Astrocyte of the hippocampus (primary cell): ENCODE measurements at regions not wholly inside any gene's neighbourhood (a gene's known extent, or its start where the extent isn't known, plus 50 kb on each side); places are given as distances from the start of the nearest gene placed in this dataset.

ENCODE experiments used
- DNase-seq: peaks from one replicate; pipeline ENCODE4 v3.0.0; 2011; ENCODE audit warnings: low read depth, low spot score

DNA sequence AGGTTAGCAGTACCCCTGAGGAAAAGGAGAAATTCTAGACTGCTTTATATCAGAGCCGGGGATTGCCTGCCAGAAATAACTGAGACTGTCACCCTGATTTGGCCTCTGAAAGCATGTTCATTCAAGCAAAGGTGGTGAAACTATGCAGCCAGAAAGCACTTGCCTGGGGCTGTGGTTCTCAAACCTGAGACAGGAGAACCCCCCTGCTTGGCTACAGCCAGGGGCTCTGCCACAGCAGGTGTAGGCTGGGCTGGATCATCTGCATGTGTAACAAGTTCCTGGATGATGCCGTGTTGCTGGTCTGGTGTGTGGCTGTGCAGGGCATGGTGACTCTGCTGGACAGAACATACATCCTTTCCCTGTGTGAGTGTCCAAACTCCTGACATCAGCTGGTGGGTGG is 157.8 kb downstream of the NXNL2 start:
- no peak for DNase-seq

DNA sequence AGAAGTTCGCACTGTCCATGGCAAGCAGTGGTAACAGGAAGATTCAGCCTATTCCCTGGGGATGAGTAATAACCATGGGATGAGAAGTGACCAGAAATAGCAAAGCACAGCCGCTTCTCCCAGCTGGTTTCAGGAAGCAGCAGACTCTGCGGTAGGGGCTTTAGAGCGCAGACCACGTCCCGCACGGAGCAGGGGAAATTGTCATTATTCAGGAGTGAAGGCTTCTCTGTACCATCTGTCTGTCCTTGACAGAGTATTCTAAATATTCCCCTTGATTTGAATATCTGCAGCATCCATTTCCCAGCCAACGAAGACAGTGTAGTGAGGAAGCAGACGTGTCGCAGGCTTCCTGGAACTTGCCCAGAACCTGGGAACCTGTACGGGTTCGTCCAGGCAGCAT is 159.6 kb downstream of the NXNL2 start:
- peak; percentile 14 for DNase-seq

- DNase-seq = no peak
These were observed 161.5 kb downstream of the NXNL2 start for GRCh38 chr9:88696501-88696900.

GRCh38 chr9:88697764-88698432 is 162.9 kb downstream of the NXNL2 start:
- DNase-seq = no peak

DNA sequence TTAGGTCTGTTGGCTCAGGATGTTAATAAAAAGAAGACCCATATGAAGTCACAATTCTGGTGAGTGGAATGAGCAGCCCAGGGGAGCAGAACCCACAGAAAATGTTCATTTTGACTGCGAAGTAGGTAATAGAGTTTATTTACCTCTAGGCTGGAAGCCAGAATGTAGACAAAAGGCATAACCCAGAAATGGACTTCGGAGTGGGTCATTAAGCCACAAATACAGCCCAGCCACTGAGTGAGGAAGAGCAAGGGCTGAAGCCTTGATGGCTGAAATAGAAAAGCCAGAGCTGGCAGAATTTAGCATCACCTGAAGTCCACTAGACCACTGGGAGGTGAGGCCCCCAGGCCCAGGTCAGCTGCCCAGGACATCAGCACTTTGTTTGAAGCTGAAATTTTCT is 168.0 kb downstream of the NXNL2 start:
- DNase-seq = no peak

GRCh38 chr9:88706193-88707113 is 171.5 kb downstream of the NXNL2 start:
- peak; percentile 21 for DNase-seq

GRCh38 chr9:88710449-88710848 is 175.5 kb downstream of the NXNL2 start:
- DNase-seq = no peak

DNA sequence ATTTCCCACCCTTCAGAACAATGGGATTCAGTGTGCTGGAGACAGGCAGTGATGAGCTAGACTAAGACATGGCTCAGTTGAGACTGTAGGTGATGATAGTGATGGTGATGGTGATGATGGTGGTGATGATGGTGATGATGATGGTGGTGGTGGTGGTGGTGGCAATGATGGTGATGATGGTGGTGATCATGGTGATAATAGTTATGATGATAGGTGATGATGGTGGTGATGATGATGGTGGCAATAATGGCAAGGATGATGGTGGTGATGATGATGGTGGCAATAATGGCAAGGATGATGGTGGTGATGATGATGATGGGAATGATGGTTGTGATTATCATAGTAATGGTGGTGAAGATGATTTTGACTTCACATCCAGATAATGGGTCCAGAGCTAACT is 176.7 kb downstream of the NXNL2 start:
- no peak for DNase-seq

- DNase-seq = no peak
These were observed 177.5 kb downstream of the NXNL2 start for GRCh38 chr9:88712484-88712883.

- no peak for DNase-seq
These were observed 178.0 kb downstream of the NXNL2 start for GRCh38 chr9:88713010-88713409.

DNA sequence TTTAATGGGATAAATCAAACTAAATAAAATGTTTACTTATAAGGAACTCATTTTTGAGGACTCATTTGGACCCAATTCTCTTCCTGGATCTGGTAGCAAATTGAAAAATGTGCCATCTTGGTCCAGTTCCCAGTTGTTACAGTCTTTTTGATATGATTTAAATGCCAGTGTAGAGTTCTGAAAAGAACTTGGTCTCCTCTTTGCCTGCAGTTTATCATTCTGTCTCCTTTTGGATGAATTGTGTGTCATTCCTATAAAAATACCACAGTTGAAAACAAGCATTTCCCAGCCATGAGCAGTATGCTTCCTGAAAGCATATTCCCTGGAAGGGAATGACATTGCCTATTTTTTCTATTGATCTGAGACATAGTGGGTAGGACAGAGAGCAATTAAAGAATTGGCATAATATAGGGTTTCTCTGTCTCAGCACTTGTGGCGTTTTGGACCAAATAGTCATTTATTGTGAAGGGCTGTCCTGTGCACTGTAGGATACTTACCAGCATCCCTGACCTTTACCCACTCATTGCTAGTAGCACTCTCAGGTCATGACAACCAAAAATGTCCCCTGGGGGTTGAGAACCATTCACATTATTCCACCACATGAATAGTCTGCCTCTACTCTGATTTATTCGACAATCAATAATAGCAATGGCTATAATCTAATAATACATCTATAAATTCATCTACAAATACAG is 181.8 kb downstream of the NXNL2 start:
- DNase-seq = peak; percentile 4

- DNase-seq = no peak
These were observed 186.0 kb downstream of the NXNL2 start for GRCh38 chr9:88721025-88721424.

- no peak for DNase-seq
These were observed 186.7 kb downstream of the NXNL2 start for GRCh38 chr9:88721495-88722279.

GRCh38 chr9:88722753-88723152 is 187.8 kb downstream of the NXNL2 start:
- DNase-seq = peak; percentile 46

DNA sequence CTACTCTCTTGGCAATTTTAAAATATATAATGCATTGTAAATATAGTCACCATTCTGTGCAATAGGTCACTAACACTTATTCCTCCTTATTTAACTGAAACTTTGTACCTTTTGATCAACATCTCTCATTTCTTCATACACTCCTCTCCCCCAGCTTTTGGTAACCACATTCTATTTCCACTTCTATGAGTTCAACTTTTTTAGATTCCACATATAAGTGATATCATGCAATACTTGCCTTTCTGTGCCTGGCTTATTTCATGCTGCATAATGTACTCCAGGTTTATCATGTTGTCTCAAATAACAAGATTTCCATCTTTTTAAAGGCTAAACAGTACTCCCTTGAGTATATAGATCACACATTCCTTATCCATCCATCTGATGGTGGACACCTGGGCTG is 188.8 kb downstream of the NXNL2 start:
- no peak for DNase-seq

GRCh38 chr9:88724331-88724730 is 189.4 kb downstream of the NXNL2 start:
- DNase-seq = no peak

DNA sequence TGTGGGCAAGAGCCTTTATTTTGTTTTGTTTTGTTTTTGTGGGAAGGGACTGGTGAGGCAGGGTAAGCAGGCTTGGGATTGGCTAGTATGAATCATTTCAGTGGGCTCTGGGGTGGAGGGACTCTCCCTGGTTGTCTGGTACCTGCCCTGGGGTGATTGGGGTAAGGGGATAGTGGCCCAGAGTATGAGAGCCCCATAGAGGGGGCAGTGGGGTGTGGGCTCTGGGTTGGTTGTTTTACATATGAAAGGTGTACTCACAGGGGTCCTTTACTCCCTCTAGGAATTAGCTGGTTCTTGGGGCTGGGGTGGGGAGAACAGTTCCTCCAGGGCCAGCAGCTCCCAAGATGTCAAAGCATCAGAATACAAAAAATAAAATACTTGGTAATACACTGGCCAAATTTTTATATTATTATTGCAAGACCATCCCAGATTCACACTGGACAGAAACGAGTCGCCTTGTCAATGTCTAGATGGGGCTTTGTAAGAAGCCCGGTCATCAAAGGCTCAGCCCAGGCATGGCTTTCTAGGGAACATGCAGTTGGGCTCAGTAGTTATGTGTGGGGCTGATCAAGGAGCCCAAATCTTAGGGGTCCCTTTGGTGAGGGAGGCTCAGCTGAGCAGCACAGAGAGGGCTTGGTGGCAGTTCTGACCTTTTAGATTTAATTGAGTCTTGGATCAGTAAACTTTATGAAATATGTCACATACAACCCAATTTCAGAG is 190.5 kb downstream of the NXNL2 start:
- no peak for DNase-seq

DNA sequence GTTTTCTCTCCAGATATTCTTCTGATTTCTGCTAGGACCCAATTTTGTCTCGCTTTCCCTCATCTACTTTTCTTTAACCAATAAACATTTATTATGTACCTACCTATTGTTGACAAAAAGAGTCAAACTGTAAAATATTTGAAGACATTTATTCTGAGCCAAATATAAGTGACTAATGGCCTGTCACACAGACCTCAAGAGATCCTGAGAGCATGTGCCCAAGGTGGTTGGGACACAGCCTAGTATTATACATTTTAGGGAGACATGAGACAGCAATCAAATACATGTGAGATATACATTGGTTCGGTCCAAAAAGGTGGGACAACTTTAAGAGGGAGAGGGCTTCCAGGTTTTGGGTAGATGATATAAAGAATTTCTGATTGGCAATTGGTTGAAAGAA is 191.8 kb downstream of the NXNL2 start:
- no peak for DNase-seq

DNA sequence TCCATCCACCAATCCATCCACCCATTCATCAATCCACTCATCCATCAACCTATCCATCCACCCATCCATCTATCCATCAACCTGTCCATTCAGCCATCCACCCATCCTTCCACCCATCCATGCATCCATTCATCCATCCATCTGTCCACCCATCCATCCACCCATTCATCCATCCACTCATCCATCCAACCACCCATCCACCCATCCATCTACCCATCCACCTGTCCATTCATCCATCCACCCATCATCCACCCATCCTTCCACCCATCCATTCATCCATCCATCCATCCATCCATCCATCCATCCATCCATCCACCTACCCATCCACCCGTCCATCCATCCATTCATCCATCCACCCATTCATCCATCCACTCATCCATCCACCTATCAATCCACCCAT is 195.8 kb downstream of the NXNL2 start:
- no peak for DNase-seq

DNA sequence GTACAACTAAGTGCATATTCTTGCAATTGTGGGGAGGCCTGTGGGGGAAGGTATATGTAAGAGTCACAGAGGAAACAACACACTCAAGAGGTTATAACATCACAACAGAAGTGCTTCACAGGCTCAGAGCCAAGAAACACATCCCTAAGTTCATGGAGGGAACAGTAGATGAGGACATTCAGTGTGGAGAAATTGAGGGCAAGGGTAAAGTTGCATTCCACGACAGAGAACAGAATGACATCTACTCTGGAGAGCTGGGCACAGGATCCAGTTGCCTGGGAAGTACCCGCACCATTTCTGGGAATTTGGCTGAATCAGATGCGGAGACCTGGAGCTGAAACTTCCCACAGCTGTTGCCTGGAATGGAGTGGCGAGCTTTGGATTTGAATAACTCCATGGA is 197.2 kb downstream of the NXNL2 start:
- peak; percentile 68 for DNase-seq
